GM19452 (cell line): ENCODE measurements at regions not wholly inside any gene's neighbourhood (a gene's known extent, or its start where the extent isn't known, plus 50 kb on each side); places are given as distances from the start of the nearest gene placed in this dataset.
"Not testable (repeated sequence)": the region's sequence is repeated elsewhere in the genome, so short reads cannot be mapped to it uniquely, and the experiment has no call there.

Experiments used
- ATAC-seq: cut with Tn5 transposase; IDR thresholded peaks from one replicate; pipeline ENCODE4 v1.9.1; 2021; ENCODE audit not compliant: unreplicated experiment

DNA sequence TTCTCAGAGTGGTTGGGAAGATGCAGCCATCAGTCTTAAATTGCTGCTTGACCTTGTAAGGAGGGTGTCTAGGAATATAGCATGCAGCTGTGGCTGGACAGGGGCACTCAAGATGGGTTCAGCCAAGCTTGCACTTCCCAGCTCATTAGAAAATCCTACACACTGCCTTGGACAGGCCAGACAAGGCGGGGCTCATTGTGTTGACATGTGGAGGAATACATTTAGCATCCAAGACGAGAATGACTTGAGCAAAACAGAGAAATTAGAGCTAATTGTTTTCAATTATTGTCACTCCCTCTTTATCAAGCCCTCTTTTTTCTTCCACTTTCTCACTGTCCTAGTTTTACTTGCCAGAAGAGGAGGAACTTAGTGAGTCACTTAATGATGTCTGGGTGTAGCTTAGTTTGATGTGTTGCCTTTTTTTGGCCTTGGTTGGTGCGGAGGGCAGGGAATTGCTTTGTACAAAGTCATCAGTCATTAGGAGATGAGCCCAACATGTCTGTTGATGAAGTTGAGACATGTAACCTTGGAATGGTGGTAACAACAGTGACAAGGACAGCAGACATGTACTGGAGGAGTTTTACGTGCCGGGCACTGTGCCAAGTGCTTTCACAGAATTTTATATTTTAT is 1219.3 kb upstream of the WWC1 start:
- no peak for ATAC-seq

DNA sequence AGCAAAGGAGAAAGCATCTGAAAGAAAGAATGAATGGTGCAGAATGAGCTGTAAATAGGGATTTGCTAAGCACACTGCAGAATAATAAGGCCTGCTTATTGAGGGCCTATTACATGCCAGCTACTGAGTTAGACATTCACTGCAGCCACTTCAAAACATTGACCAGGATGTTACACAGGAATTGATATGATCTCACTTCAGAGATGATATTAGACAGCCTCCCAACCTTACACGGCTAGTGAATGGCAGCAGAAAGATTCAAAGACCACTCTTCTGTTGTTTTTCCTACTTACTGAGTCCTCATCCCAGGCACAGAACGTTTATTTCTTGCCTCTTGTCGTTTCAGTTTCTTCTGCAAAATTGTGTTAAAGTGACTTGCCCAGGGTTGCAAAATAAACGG is 1209.9 kb upstream of the WWC1 start:
- no peak for ATAC-seq

- no peak for ATAC-seq
Observed at GRCh38 chr5:167096816-167097215, 1194.6 kb upstream of the WWC1 start.

DNA sequence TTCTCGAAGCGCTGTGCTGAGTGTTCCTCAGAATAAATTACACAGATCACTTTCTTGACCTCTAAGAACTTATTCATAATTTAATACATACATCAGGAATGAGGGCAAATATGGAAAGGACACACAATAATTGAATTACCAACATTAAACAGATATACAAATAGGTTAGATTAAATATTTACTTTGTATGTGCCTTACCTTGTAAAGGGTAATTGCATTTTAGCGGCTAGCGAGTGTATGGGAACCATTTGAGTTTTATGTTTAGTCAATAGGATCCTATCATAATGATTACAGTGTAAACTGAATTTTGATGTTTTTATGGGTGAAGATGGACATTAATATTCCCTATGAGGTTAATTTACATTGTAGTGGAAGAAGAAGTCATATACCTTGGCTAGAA is 1187.1 kb upstream of the WWC1 start:
- no peak for ATAC-seq

DNA sequence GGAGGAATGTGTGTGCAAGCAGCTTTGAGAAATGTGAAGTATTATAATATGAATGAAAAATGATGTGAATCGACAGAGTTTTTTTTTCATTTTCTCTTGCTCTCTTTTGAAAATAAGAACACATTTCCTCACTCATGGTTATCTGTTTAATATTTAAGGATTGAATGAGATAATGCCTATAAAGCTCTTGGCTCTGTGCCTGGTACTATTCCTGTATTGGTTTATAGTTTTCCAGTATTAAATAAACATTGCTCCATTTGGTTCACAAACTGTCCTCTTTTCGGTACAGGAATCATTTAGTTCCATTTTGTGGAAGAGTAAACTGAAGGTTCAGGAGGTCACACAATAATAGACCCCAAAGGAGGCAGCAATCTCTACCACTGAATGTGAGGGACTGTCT is 1185.5 kb upstream of the WWC1 start:
- ATAC-seq: no peak

GRCh38 chr5:167107684-167108083 is 1183.8 kb upstream of the WWC1 start:
- no peak for ATAC-seq

DNA sequence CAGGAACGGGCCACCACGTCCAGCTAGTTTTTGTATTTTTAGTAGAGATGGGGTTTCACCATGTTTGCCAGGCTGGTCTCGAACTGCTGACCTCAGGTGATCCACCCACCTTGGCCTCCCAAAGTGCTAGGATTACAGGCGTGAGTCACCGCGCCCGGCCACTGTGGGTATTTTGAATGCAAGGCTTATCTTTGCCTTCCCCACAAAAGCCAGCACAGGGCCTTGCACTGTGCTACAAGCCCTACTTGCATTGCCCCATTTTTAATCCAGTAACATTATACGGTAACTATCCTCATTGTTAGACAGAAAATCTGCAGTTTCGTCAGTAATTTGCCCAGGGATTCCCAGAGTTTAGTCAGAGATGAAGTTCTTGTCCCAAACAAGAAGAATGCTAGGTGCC is 1183.2 kb upstream of the WWC1 start:
- not testable (repeated sequence) for ATAC-seq

- ATAC-seq: no peak
Observed at GRCh38 chr5:167112556-167112955, 1178.9 kb upstream of the WWC1 start.

- no peak for ATAC-seq
Observed at GRCh38 chr5:167122267-167122666, 1169.2 kb upstream of the WWC1 start.

GRCh38 chr5:167123126-167123525 is 1168.3 kb upstream of the WWC1 start:
- ATAC-seq: no peak

GRCh38 chr5:167128581-167128980 is 1162.9 kb upstream of the WWC1 start:
- ATAC-seq: no peak

- ATAC-seq: no peak
Observed at GRCh38 chr5:167140548-167141291, 1150.7 kb upstream of the WWC1 start.

- ATAC-seq: no peak
Observed at GRCh38 chr5:167143716-167144115, 1147.7 kb upstream of the WWC1 start.

DNA sequence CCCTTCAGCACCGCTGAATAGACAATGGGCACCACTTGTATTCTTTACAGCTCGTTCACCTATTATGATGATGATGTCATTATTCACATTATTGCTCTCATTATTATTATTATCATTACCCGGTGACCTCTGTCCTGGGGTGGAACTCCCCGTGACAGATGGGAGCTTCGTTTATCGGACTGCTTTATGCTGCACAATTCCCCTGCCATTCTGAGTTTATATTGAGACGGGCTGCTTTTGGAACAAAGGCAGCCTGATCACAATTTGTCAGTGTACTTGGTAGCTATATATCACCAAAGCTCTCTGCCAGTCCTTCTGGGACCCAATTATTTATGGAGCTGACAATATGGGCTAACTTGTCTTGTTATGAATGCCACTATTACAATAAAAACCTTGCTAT is 1145.6 kb upstream of the WWC1 start:
- no peak for ATAC-seq

DNA sequence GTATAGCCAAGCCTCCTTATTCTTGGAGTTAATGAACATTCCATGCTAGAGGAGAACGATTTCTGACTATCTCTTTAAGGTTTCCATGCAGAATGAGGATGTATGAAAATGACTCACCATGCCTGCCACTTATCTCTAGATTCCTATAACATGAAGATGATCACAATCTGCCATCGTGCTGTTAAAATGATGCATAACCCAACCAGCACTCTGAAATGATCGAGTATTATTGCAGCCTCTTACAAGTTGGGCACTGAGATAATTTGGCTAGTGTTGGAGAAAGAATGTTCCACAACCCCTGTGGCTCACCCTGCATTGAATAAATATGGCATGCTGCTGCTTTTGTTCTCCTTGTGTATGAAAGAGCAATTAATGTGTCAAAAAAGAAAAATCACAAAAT is 1143.6 kb upstream of the WWC1 start:
- ATAC-seq: no peak

- ATAC-seq: no peak
Observed at GRCh38 chr5:167150661-167151060, 1140.8 kb upstream of the WWC1 start.

DNA sequence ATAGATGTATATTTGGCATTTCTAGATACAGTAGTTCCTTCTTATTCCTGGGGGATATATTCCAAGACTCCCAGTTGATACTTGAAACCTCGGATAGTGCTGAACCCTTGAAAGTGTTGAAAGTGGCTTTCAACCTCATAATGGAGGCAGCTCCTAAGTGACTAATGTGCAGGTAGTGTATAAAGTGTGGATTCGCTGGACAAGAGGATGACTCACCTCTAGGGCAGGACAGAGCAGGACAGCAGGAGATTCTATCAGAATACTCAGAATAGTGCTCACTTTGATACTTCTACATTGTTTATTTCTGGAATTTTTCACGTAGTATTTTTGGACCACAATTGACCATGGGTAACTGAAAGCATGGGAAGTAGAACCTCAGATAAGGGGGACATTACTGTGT is 1138.9 kb upstream of the WWC1 start:
- no peak for ATAC-seq

DNA sequence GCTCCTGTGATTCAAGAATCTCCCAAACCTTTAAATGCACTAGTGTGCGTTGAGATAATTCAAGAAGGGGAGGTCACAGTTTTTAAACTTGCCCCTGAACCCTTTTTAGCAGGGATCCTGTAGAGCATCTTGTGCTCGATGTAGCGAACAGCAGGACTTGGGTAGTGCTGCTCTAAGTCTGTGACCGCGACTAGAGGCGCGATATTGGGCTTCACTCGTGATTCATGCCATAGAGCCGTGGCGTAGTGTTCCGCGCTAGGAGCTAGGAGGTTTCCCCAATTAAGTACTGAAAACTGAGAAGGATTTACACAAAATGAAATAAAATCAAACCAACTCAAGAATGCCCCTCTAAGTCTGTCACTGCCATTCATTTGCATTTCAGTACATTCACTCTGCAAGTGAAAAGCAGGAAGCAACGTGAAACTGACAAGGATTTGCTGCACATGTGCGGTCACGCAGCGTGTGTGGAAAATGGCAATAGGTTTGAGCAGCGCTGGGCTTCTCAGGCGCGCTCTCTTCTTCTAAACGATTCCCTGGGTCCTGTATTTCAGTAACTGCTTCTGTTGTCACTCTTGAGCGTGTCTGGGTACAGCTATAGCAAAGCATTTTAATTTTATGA is 1135.9 kb upstream of the WWC1 start:
- ATAC-seq: no peak

GRCh38 chr5:167156446-167156845 is 1135.0 kb upstream of the WWC1 start:
- no peak for ATAC-seq

DNA sequence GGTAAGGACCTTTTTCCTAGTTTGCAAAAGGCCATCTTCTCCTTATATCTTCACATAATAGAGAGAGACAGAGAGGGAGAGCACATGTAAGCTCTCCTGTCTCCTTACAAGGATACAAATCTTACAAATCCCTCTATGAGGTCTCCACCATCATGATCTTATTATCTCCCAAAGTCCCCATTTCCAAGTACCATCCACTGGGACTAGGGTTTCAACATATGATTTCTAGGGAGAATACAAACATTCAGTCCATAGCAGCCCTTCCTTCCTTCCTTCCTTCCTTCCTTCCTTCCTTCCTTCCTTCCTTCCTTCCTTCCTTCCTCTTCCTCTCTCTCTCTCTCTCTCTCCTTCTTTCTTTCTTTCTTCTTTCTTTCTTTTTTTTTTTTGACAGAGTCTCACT is 1132.9 kb upstream of the WWC1 start:
- no peak for ATAC-seq

GRCh38 chr5:167160388-167160787 is 1131.1 kb upstream of the WWC1 start:
- ATAC-seq: no peak

GRCh38 chr5:167166696-167167095 is 1124.7 kb upstream of the WWC1 start:
- no peak for ATAC-seq
